NCI-H2196 (cell line): ENCODE measurements at regions not wholly inside any gene's neighbourhood (a gene's known extent, or its start where the extent isn't known, plus 50 kb on each side); places are given as distances from the start of the nearest gene placed in this dataset.

ENCODE experiments used
- DNase-seq: peaks from one replicate; lab custom pipeline; 2025; ENCODE audit not compliant: unreplicated experiment; lab: John Stamatoyannopoulos, UW

DNA sequence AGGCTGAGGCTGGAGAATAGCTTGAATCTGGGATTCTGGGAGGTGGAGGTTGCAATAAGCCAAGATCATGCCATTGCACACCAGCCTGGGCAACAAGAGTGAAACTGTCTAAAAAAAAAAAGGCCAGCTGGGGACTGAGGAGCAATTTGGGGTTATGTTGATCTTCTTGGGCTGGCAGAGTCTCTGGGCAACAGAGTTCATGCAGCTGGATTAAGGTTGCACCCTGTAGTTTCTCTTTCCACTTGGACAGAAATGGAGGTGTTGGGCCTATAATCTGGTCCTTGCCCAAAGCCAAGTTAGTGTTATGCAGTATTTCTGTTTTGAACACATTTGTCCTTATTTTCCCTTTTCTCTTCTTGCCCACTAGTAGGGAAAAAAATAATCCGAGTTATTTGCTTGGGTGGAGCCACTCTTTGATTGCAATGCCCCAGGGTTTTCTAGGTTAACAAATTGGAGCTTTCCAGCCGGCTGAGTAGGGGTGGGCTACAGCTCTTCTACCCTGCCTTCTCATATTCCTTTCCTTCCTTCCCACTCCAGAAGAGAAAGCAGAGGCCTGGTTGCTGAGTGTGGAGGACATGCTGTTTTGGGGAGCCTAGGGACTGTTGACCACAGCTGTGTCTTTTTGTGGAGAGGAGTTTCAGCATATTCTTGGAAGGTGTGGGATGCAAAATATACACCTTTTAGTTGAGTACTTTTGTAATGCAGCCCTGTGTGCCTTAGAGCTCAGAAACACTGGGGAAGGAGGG lies 213.9 kb downstream of the SOX4 start:
- no peak for DNase-seq

GRCh38 chr6:21808045-21808470 lies 214.5 kb downstream of the SOX4 start:
- peak; percentile 20 for DNase-seq

DNA sequence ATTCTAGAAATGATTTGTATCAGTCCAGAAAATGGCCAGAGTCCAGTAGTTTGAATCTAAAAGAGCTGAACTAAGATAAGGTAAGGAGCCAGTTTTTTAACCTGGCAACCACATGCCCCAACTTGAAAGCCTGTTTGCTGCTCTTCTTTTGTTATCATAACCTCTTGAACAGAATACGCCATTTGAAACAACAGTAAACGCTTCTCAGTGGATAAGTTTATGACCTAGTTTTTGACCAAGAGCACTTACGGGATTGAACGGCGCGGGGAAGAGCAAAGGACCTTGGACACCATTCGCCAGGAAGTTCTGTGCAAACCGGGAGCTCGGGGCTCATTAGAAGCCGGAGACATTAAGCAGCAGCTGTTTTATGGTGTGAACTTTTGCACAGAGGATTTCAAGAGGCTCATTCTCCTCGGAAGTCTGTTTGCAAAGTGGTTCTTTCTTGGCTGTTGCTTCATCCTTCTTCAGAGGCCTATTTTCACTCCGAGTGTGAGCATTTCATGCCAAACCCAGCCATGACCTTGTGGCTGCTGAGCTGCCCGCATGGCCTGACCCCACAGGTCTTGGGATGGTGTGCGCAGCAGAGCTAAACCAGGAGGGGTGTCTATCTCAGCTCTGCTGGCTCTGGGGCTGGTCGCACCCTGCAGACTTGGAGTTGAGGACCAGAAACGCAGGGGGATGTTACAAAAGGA lies 215.1 kb downstream of the SOX4 start:
- DNase-seq = peak; percentile 41

DNA sequence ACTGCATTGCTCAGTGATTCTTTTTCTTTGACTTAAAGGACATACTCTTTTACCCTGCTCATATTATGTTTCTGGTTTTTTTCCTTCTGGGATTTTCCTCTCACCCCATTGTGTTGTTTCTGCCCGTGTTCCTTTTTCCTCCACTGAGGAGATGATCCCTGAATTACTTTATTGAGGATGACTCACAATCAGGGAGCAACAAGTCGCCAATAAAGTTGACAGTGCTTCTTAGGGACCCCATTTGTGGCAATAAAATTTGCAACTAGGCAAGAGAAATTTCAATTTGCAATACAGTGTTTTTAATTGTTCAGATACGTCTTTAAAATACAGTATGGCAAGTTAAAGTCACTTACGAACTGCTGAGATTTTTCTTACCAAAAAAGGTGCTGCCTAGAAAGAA lies 217.9 kb downstream of the SOX4 start:
- no peak for DNase-seq

- no peak for DNase-seq
Observed at GRCh38 chr6:21816231-21816630, 222.7 kb downstream of the SOX4 start.

DNA sequence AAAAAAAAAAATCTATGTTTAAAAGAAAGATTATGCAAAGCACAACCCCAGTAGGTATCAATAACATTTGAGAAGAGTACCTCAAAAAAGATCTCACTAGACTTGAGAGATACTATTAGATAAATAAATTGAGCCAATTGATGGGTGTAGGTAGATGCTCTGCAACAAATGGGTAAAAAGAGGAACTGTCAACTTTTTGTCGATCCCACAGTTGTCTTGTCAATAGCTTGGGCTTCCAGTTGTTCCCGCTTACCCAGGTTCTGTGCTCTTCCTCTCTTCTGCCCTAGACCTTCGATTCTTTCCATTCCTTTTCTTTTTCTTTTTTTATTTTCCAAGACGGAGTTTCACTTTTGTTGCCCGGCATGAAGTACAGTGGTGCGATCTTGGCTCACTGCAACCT lies 226.9 kb downstream of the SOX4 start:
- no peak for DNase-seq

DNA sequence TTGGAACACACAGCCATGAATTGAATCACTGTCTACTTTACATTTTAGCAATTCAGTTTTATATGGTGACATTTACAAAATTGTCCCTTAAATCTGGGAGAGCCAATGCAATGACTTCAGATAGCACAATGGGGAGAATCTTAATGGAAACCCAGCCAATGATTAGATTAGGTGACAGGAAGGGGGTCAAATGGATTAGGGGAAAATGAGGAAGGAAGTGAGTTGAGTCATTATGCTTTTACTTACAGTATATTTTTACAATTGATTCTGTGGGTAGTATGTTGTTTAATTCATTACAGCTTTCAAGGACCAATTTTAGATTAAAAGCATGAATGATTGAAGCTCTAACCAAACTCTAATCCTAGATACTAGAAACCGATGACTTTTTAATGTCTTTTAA lies 229.8 kb downstream of the SOX4 start:
- no peak for DNase-seq

GRCh38 chr6:21824431-21825177 lies 231.1 kb downstream of the SOX4 start:
- DNase-seq = peak; percentile 32

DNA sequence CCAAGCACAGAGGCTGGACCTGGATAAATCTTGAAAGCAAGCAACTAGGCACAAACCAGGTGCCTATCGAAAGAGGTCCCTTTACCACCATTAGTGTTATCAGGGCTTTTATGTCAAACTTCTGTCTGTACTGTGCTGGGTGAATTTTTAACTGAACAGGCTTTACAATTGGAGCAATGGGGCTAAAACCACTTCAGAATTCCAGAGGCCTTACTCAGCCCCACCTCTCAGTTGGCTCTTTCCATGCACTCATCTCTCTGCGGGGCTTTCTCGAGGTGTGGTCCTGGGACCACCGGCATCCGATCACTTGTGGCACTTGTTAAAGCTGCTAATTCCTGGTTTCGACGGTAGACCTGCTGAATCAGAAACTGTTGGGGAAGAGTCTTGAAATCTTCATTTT lies 232.5 kb downstream of the SOX4 start:
- DNase-seq = no peak

- DNase-seq = no peak
Observed at GRCh38 chr6:21826904-21827303, 233.4 kb downstream of the SOX4 start.

DNA sequence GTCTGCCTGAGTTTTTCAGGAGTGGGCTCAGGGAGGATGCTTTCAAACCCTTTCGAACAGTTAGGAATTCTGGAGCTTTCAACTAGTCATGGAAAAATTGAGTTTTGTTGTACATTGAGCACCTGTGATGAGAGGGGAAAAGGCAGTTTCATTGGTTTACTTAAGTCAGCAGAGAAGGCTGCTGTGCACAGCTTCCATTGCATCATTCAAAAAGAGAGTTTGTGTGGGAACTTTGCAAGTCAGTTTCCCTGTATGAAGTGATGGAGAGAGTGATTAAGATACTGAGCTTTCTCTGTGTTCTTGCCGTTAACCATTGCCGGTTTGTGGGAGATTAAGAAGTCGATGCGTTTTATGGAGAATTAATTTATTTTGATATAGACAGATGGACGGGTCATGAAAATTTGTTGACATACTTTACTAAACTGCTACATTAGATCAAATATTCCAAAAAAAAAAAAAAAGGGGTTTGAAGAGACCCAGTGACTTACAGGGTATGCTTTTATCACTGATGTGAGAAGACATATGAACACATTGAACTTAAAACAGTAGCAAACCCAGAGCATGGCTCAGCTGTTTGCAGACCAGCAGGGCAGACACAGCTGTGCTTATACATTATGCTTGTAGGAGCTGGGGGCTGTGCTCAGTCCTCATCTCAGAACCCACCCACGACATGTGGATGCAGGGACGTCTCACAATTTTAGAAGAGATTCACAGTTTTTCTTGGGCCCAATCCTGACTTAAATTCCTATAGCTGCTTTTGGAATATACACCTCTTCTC lies 234.1 kb downstream of the SOX4 start:
- DNase-seq = no peak

DNA sequence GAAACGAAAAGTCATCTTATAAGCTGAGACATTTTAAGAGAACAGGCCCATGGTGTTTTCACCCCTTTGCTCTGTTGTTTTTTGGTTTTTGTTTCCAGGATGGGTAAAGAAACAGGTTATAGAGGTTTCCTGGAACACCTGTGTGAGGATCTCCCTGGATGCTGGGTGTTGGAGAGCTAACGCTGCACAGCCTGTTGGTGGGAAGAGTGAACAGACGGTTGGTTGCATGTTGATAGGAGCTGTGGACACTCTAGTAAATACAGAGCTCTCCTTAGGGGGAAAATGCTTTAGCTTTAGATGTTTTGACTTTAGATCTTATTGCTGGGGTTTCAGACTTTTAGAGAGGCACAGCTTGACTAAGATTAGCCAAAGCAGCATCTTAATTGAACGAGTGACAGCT lies 235.2 kb downstream of the SOX4 start:
- DNase-seq = no peak

- DNase-seq = no peak
Observed at GRCh38 chr6:21829126-21829525, 235.6 kb downstream of the SOX4 start.

- DNase-seq = no peak
Observed at GRCh38 chr6:21831521-21832291, 238.2 kb downstream of the SOX4 start.

- no peak for DNase-seq
Observed at GRCh38 chr6:21836277-21836676, 242.7 kb downstream of the SOX4 start.

GRCh38 chr6:21836772-21837425 lies 243.3 kb downstream of the SOX4 start:
- no peak for DNase-seq

- no peak for DNase-seq
Observed at GRCh38 chr6:21840428-21840827, 246.9 kb downstream of the SOX4 start.

- DNase-seq = peak; percentile 5
Observed at GRCh38 chr6:21842875-21843645, 249.5 kb downstream of the SOX4 start.
